Keratinocyte (primary cell): ENCODE measurements at regions not wholly inside any gene's neighbourhood (a gene's known extent, or its start where the extent isn't known, plus 50 kb on each side); places are given as distances from the start of the nearest gene placed in this dataset.

Source experiments
- DNase-seq: peaks from one replicate; pipeline ENCODE4 v3.0.0-alpha.2; 2011; ENCODE audit warnings: low read depth, missing footprints, low spot score
- FAIRE-seq: peaks from 2 replicates; lab custom pipeline; 2011; peaks lifted over from hg19 to GRCh38; lab: Jason Lieb, UNC
- H2AFZ ChIP-seq: 2 replicates; pipeline ENCODE4 v1.6.0; 2012; ENCODE audit warnings: low read length, control low read depth, inconsistent platforms; ENCODE audit not compliant: control insufficient read depth
- H3K27ac ChIP-seq: 2 replicates; pipeline ENCODE4 v1.5.1; 2011; ENCODE audit warnings: low read length; ENCODE audit not compliant: control insufficient read depth, insufficient read depth
- H3K27me3 ChIP-seq: 3 replicates; pipeline ENCODE4 v1.6.0; 2011; ENCODE audit warnings: low read length; ENCODE audit not compliant: control insufficient read depth, insufficient read depth; ENCODE audit errors: extremely low read depth
- H3K36me3 ChIP-seq, 2 experiments: 2 replicates in 1 of 2; 3 replicates in 1 of 2; pipeline ENCODE4 v1.5.1; 2011; ENCODE audit warnings: low read length in 2 of 2, mild to moderate bottlenecking in 1 of 2; ENCODE audit not compliant: control insufficient read depth in 2 of 2, insufficient read depth in 2 of 2; ENCODE audit errors: extremely low read depth in 1 of 2
- H3K4me1 ChIP-seq: 3 replicates; pipeline ENCODE4 v1.5.1; 2011; ENCODE audit warnings: low read length; ENCODE audit not compliant: control insufficient read depth, insufficient read depth; ENCODE audit errors: extremely low read depth
- H3K4me2 ChIP-seq: 3 replicates; pipeline ENCODE4 v1.6.0; 2011; ENCODE audit warnings: low read depth, low read length; ENCODE audit not compliant: control insufficient read depth, insufficient read depth; ENCODE audit errors: extremely low read depth
- H3K4me3 ChIP-seq, 3 experiments: fragments of 200-600 bp in 1 of 3; sonication (generic) in 1 of 3; 2 replicates in 2 of 3; 3 replicates in 1 of 3; pipeline ENCODE4 v1.5.1; 2011 to 2016; ENCODE audit warnings: low read length in 3 of 3, mild to moderate bottlenecking in 3 of 3, control low read depth in 2 of 3, inconsistent platforms in 1 of 3, low read depth in 1 of 3, mixed read lengths in 1 of 3, mixed run types in 1 of 3, moderate library complexity in 1 of 3; ENCODE audit not compliant: control insufficient read depth in 2 of 3, insufficient read depth in 2 of 3; ENCODE audit errors: extremely low read depth in 1 of 3
- H3K79me2 ChIP-seq: 2 replicates; pipeline ENCODE4 v1.6.0; 2012; ENCODE audit warnings: low read length; ENCODE audit not compliant: control insufficient read depth, insufficient read depth
- H3K9ac ChIP-seq: 3 replicates; pipeline ENCODE4 v1.6.0; 2011; ENCODE audit warnings: low read length; ENCODE audit not compliant: control insufficient read depth, insufficient read depth; ENCODE audit errors: extremely low read depth
- H3K9me1 ChIP-seq: 3 replicates; pipeline ENCODE4 v1.6.0; 2011; ENCODE audit warnings: low read length; ENCODE audit not compliant: control insufficient read depth, insufficient read depth; ENCODE audit errors: extremely low read depth
- H3K9me3 ChIP-seq: 2 replicates; pipeline ENCODE4 v1.5.1; 2012; ENCODE audit warnings: low read depth, low read length; ENCODE audit not compliant: control insufficient read depth
- H4K20me1 ChIP-seq: 3 replicates; pipeline ENCODE4 v1.6.0; 2011; ENCODE audit warnings: low read length; ENCODE audit not compliant: control insufficient read depth, insufficient read depth; ENCODE audit errors: extremely low read depth
- EZH2 ChIP-seq: IDR thresholded peaks from one replicate; pipeline ENCODE4 v1.6.1; 2012; ENCODE audit warnings: inconsistent platforms, mild to moderate bottlenecking, low read length, moderate library complexity
- dilution Hi-C: fragments of 300-500 bp; cut with MboI; formaldehyde crosslinking; loops from one replicate; pipeline ENCODE4 v1.7.0; 2020; ENCODE audit warnings: low sequenced_read_pairs; ENCODE audit not compliant: extremely low pct_ligation_motif_present
- TF ChIP-seq, protein P1 (sequence below), 3 experiments: IDR thresholded peaks in 1 of 3; conservative IDR thresholded peaks in 1 of 3; optimal IDR thresholded peaks in 1 of 3; 2 replicates in 2 of 3; 3 replicates in 1 of 3; pipeline versions ENCODE3 to v1.5.1; 2011; ENCODE audit warnings: low read length in 3 of 3, mild to moderate bottlenecking in 3 of 3, moderate library complexity in 2 of 3, control low read depth in 1 of 3, inconsistent platforms in 1 of 3; ENCODE audit not compliant: insufficient read depth in 2 of 3; ENCODE audit errors: extremely low read depth in 1 of 3

DNA sequence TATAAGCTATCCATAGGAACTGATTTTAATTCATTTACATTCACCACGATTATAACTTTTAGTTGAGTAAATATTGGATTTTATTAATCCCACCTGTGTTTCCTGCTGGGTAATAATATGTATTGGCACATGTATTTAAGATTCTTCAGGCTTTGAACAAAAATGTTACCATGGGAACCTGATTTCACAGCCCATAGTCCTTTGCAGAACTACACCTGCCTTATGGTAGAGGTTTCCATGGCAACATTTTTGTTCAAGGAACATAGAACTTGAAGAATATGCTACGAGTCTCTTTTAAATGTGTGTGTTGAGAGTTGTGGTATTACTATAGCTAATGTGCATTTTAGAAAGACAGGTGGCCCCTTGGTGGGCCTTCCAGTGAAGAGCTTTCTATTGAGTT is 317.4 kb downstream of the SAMD5 start:
- Histone ChIP-seq H3K9me1 (no peaks in the 10 kb centered on the region), H3K79me2 (no peaks in the 10 kb centered on the region), H3K4me3 (no peak overlapping the region), H3K36me3 (no peaks in the 10 kb centered on the region), H2AFZ (no peak overlapping the region), H4K20me1 (no peaks in the 10 kb centered on the region), H3K9me3 (no peaks in the 10 kb centered on the region), H3K9ac (no peak overlapping the region), H3K4me2 (no peak overlapping the region), H3K4me1 (no peaks in the 10 kb centered on the region), H3K27ac (no peak overlapping the region), H3K27me3 (no peaks in the 10 kb centered on the region)
- DNase-seq (no peak), FAIRE-seq (no peak)
- TF ChIP-seq, protein P1, sequence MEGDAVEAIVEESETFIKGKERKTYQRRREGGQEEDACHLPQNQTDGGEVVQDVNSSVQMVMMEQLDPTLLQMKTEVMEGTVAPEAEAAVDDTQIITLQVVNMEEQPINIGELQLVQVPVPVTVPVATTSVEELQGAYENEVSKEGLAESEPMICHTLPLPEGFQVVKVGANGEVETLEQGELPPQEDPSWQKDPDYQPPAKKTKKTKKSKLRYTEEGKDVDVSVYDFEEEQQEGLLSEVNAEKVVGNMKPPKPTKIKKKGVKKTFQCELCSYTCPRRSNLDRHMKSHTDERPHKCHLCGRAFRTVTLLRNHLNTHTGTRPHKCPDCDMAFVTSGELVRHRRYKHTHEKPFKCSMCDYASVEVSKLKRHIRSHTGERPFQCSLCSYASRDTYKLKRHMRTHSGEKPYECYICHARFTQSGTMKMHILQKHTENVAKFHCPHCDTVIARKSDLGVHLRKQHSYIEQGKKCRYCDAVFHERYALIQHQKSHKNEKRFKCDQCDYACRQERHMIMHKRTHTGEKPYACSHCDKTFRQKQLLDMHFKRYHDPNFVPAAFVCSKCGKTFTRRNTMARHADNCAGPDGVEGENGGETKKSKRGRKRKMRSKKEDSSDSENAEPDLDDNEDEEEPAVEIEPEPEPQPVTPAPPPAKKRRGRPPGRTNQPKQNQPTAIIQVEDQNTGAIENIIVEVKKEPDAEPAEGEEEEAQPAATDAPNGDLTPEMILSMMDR (optimal IDR thresholded peaks at IDR 0.05 in 1 of 3, IDR thresholded peaks at IDR 0.05 in 1 of 3, conservative IDR thresholded peaks at IDR 0.05 in 1 of 3; ENCODE audit: extremely low read depth in 1 of 3, insufficient read depth in 2 of 3, low read length in 3 of 3): no peak
- TF ChIP-seq EZH2: no peak
- dilution Hi-C loops: no loop called here

DNA sequence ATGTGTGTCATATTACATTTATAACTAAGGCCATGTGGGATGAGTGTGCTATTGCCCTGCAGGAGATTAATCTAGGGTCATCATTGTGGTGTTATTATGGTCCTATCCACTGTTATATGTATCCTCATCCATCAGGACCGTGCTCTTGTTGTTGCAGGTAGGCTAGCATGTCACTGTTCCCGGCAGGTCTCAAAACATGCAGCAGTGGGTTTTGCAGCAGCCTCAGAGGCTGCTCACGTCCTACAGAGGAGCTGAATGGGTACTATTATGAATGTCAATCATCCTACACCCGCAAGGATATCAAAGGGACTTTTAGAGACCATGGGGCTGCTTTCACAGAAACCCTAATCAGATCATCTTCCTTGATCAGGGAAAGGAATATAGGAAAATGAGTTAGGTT is 318.2 kb downstream of the SAMD5 start:
- no peak for TF ChIP-seq EZH2
- TF ChIP-seq, protein P1 (optimal IDR thresholded peaks at IDR 0.05 in 1 of 3, IDR thresholded peaks at IDR 0.05 in 1 of 3, conservative IDR thresholded peaks at IDR 0.05 in 1 of 3; ENCODE audit: extremely low read depth in 1 of 3, insufficient read depth in 2 of 3, low read length in 3 of 3): no peak
- Histone ChIP-seq H3K4me1 (no peaks in the 10 kb centered on the region), H3K4me3 (no peak overlapping the region), H3K36me3 (no peaks in the 10 kb centered on the region), H3K9me1 (no peaks in the 10 kb centered on the region), H3K9me3 (no peaks in the 10 kb centered on the region), H3K4me2 (no peak overlapping the region), H3K9ac (no peak overlapping the region), H4K20me1 (no peaks in the 10 kb centered on the region), H2AFZ (no peak overlapping the region), H3K79me2 (no peaks in the 10 kb centered on the region), H3K27me3 (no peaks in the 10 kb centered on the region), H3K27ac (no peak overlapping the region)
- FAIRE-seq: no peak
- no peak for DNase-seq
- dilution Hi-C loops: no loop called here
